CD14-positive monocyte (primary cell): ENCODE measurements at regions not wholly inside any gene's neighbourhood (a gene's known extent, or its start where the extent isn't known, plus 50 kb on each side); places are given as distances from the start of the nearest gene placed in this dataset.

Source experiments
- DNase-seq, 3 donors: peaks; one replicate each; pipeline ENCODE4 v3.0.0-alpha.2; 2011 to 2022
- H2AFZ ChIP-seq: 2 replicates; pipeline ENCODE4 v1.6.0; 2012; ENCODE audit warnings: mild to moderate bottlenecking, low read depth, low read length, inconsistent platforms; ENCODE audit not compliant: insufficient read depth, poor library complexity, severe bottlenecking
- H3K27ac ChIP-seq, 2 donors: 1 replicate in 1 of 2; 2 replicates in 1 of 2; pipeline ENCODE4 v1.5.1; 2012 to 2013; ENCODE audit warnings: low read length in 2 of 2, control low read depth in 1 of 2, inconsistent platforms in 1 of 2, low read depth in 1 of 2, mild to moderate bottlenecking in 1 of 2
- H3K27me3 ChIP-seq, 2 donors: one replicate each; pipeline versions ENCODE4 v1.6.0 to v1.6.1; 2011 to 2013; ENCODE audit warnings: low read length in 2 of 2; ENCODE audit not compliant: control insufficient read depth in 2 of 2, insufficient read depth in 2 of 2
- H3K36me3 ChIP-seq, 2 donors: replicated peaks in 1 of 2; 1 replicate in 1 of 2; 2 replicates in 1 of 2; pipeline versions ENCODE4 v1.5.1 to v1.6.1; 2012 to 2013; ENCODE audit warnings: low read length in 2 of 2, control low read depth in 1 of 2, inconsistent platforms in 1 of 2, mild to moderate bottlenecking in 1 of 2; ENCODE audit not compliant: insufficient read depth in 2 of 2, control insufficient read depth in 1 of 2
- H3K4me1 ChIP-seq, 2 donors: 1 replicate in 1 of 2; 2 replicates in 1 of 2; pipeline versions ENCODE4 v1.5.1 to v1.6.1; 2012 to 2013; ENCODE audit warnings: low read length in 2 of 2, control low read depth in 1 of 2, inconsistent platforms in 1 of 2, mild to moderate bottlenecking in 1 of 2, moderate library complexity in 1 of 2; ENCODE audit not compliant: insufficient read depth in 2 of 2, control insufficient read depth in 1 of 2
- H3K4me2 ChIP-seq: replicated peaks from 2 replicates; pipeline ENCODE3; 2012; ENCODE audit warnings: low read length, moderate library complexity, mild to moderate bottlenecking; ENCODE audit not compliant: poor library complexity, severe bottlenecking; ENCODE audit errors: extremely low read depth
- H3K4me3 ChIP-seq, 3 experiments: fragments of 200-600 bp in 1 of 3; sonication (generic) in 1 of 3; replicated peaks in 1 of 3; 1 replicate in 2 of 3; 2 replicates in 1 of 3; pipeline ENCODE4 v1.5.1; 2011 to 2013; ENCODE audit warnings: low read length in 3 of 3, mild to moderate bottlenecking in 3 of 3, control low read depth in 2 of 3, low read depth in 2 of 3, inconsistent platforms in 1 of 3, moderate library complexity in 1 of 3
- H3K79me2 ChIP-seq: 2 replicates; pipeline ENCODE4 v1.6.0; 2012; ENCODE audit warnings: mild to moderate bottlenecking, control low read depth, inconsistent platforms, low read length, moderate library complexity; ENCODE audit not compliant: insufficient read depth
- H3K9ac ChIP-seq: 2 replicates; pipeline ENCODE4 v1.6.0; 2017; ENCODE audit warnings: low read length, mild to moderate bottlenecking; ENCODE audit not compliant: insufficient read depth, poor library complexity, severe bottlenecking
- H3K9me3 ChIP-seq, 2 donors: replicated peaks in 1 of 2; 1 replicate in 1 of 2; 2 replicates in 1 of 2; pipeline versions ENCODE4 v1.5.1 to v1.6.1; 2012 to 2013; ENCODE audit warnings: low read length in 2 of 2, control low read depth in 1 of 2; ENCODE audit not compliant: control insufficient read depth in 1 of 2, insufficient read depth in 1 of 2
- H4K20me1 ChIP-seq: 2 replicates; pipeline ENCODE4 v1.6.0; 2012; ENCODE audit warnings: mild to moderate bottlenecking, low read length, control low read depth, moderate library complexity; ENCODE audit not compliant: insufficient read depth
- H3K27ac Mint-ChIP-seq, 7 donors: one replicate each; pipeline ENCODE4 v1.8.0; 2020; ENCODE audit warnings: mild to moderate bottlenecking in 7 of 7, mixed read lengths in 7 of 7, moderate library complexity in 6 of 7, inconsistent platforms in 2 of 7
- H3K27me3 Mint-ChIP-seq, 3 donors: one replicate each; pipeline ENCODE4 v1.8.0; 2021 to 2022; ENCODE audit warnings: low read depth in 3 of 3, mild to moderate bottlenecking in 3 of 3, mixed read lengths in 3 of 3, moderate library complexity in 3 of 3, inconsistent platforms in 1 of 3
- H3K36me3 Mint-ChIP-seq, 2 donors: one replicate each; pipeline ENCODE4 v1.8.0; 2020; ENCODE audit warnings: mixed read lengths in 2 of 2, inconsistent platforms in 1 of 2, mild to moderate bottlenecking in 1 of 2
- H3K4me1 Mint-ChIP-seq: one replicate; pipeline ENCODE4 v1.8.0; 2020; ENCODE audit warnings: mild to moderate bottlenecking, mixed read lengths
- H3K4me3 Mint-ChIP-seq, 2 donors: one replicate each; pipeline ENCODE4 v1.8.0; 2020; ENCODE audit warnings: mild to moderate bottlenecking in 2 of 2, mixed read lengths in 2 of 2, moderate library complexity in 1 of 2
- H3K9me3 Mint-ChIP-seq, 7 donors: one replicate each; pipeline ENCODE4 v1.8.0; 2020 to 2022; ENCODE audit warnings: mixed read lengths in 7 of 7, mild to moderate bottlenecking in 6 of 7, moderate library complexity in 6 of 7, inconsistent platforms in 2 of 7
- CTCF ChIP-seq: fragments of 200-600 bp; IDR thresholded peaks from one replicate; pipeline ENCODE4 v1.8.0; 2022; ENCODE audit warnings: antibody characterized with exemption, mild to moderate bottlenecking
- WGBS: methylation state at CpG from one replicate; pipeline ENCODE4 v1.1.5; 2013; ENCODE audit warnings: missing lambda C conversion rate; ENCODE audit not compliant: insufficient coverage; 5-methylcytosine and 5-hydroxymethylcytosine counted together
- intact Hi-C, 2 donors: fragments of 100-400 bp; cut with micrococcal nuclease; formaldehyde crosslinking; loops; one replicate each; pipeline versions ENCODE4 v1.15.0 to v1.15.1; 2023

- no peaks in the 10 kb centered on the region for H3K36me3 ChIP-seq
- H4K20me1 ChIP-seq, result no peaks in the 10 kb centered on the region
- no peak overlapping the region for H3K27ac ChIP-seq
- no peaks in the 10 kb centered on the region for H3K4me1 Mint-ChIP-seq
- no peak overlapping the region for H3K4me3 ChIP-seq
- DNase-seq, result no peak
- no peak for TF ChIP-seq CTCF
- peaks cover 0 to 2% (median 0%) of the 10 kb centered on the region in 7 donors for H3K9me3 Mint-ChIP-seq
- H2AFZ ChIP-seq, result no peak overlapping the region
- H3K4me3 Mint-ChIP-seq, result no peak overlapping the region
- no peak overlapping the region for H3K9ac ChIP-seq
- H3K79me2 ChIP-seq, result no peaks in the 10 kb centered on the region
- H3K4me2 ChIP-seq, result no peak overlapping the region
- WGBS, result no CpG with 5 or more reads among the region's 2 CpGs
- H3K36me3 Mint-ChIP-seq, result no peaks in the 10 kb centered on the region
- H3K27me3 ChIP-seq, result no peaks in the 10 kb centered on the region
- no peaks in the 10 kb centered on the region for H3K9me3 ChIP-seq
- no peaks in the 10 kb centered on the region for H3K27me3 Mint-ChIP-seq
- no peaks in the 10 kb centered on the region for H3K4me1 ChIP-seq
- H3K27ac Mint-ChIP-seq, result no peak overlapping the region
- intact Hi-C loops, result no loop called here
These were observed 977.7 kb upstream of the LRRTM1 start for GRCh38 chr2:81282151-81282769.

- no peak overlapping the region for H3K4me2 ChIP-seq
- no peak for DNase-seq
- H3K27me3 ChIP-seq, result no peaks in the 10 kb centered on the region
- H3K4me1 ChIP-seq, result no peaks in the 10 kb centered on the region
- peaks cover 0 to 4% (median 0%) of the 10 kb centered on the region in 7 donors for H3K9me3 Mint-ChIP-seq
- H3K36me3 Mint-ChIP-seq, result no peaks in the 10 kb centered on the region
- H3K36me3 ChIP-seq, result no peaks in the 10 kb centered on the region
- intact Hi-C loops, result no loop called here
- no peaks in the 10 kb centered on the region for H4K20me1 ChIP-seq
- H3K9me3 ChIP-seq, result no peaks in the 10 kb centered on the region
- no peak overlapping the region for H3K27ac ChIP-seq
- H3K79me2 ChIP-seq, result no peaks in the 10 kb centered on the region
- H3K4me3 ChIP-seq, result no peak overlapping the region
- H3K9ac ChIP-seq, result no peak overlapping the region
- no peak for TF ChIP-seq CTCF
- no peaks in the 10 kb centered on the region for H3K4me1 Mint-ChIP-seq
- H3K4me3 Mint-ChIP-seq, result no peak overlapping the region
- H3K27me3 Mint-ChIP-seq, result no peaks in the 10 kb centered on the region
- WGBS, result 80% methylated on average over 1 of the region's 1 CpG
- no peak overlapping the region for H2AFZ ChIP-seq
- H3K27ac Mint-ChIP-seq, result no peak overlapping the region
These were observed 972.0 kb upstream of the LRRTM1 start for GRCh38 chr2:81276595-81276994.
